ENCODE measurements at regions not wholly inside any gene's neighbourhood (a gene's known extent, or its start where the extent isn't known, plus 50 kb on each side); places are given as distances from the start of the nearest gene placed in this dataset.

GRCh38 chr7:142334236-142334635, 76.4 kb upstream of the PRSS58 start:
- no peak for DNase-seq (ENCODE audit: low read depth, low spot score)

GRCh38 chr7:142332421-142332820, 74.6 kb upstream of the PRSS58 start:
- no peak for DNase-seq (ENCODE audit: low read depth, low spot score)

- no peak for DNase-seq (ENCODE audit: low read depth, low spot score)
These were observed 74.1 kb upstream of the PRSS58 start for GRCh38 chr7:142331941-142332340.

GRCh38 chr7:142329062-142329790, 71.4 kb upstream of the PRSS58 start:
- no peak for DNase-seq (ENCODE audit: low read depth, low spot score)

GRCh38 chr7:142328551-142328950, 70.7 kb upstream of the PRSS58 start:
- no peak for DNase-seq (ENCODE audit: low read depth, low spot score)

GRCh38 chr7:142327628-142328405, 70.0 kb upstream of the PRSS58 start:
- no peak for DNase-seq (ENCODE audit: low read depth, low spot score)

- no peak for DNase-seq (ENCODE audit: low read depth, low spot score)
These were observed 65.8 kb upstream of the PRSS58 start for GRCh38 chr7:142323706-142324105.

- no peak for DNase-seq (ENCODE audit: low read depth, low spot score)
These were observed 63.5 kb upstream of the PRSS58 start for GRCh38 chr7:142321391-142321790.

- DNase-seq (ENCODE audit: low read depth, low spot score), result no peak
These were observed 63.0 kb upstream of the PRSS58 start for GRCh38 chr7:142320883-142321282.

GRCh38 chr7:142319970-142320369, 62.1 kb upstream of the PRSS58 start:
- DNase-seq (ENCODE audit: low read depth, low spot score), result no peak

- no peak for DNase-seq (ENCODE audit: low read depth, low spot score)
These were observed 56.4 kb upstream of the PRSS58 start for GRCh38 chr7:142314281-142314680.

GRCh38 chr7:142313528-142313927, 55.7 kb upstream of the PRSS58 start:
- DNase-seq (ENCODE audit: low read depth, low spot score), result no peak

GRCh38 chr7:142311876-142312275, 54.0 kb upstream of the PRSS58 start:
- no peak for DNase-seq (ENCODE audit: low read depth, low spot score)

GRCh38 chr7:142308918-142309317, 51.1 kb upstream of the PRSS58 start:
- DNase-seq (ENCODE audit: low read depth, low spot score), result no peak

GRCh38 chr7:142308326-142308725, 50.5 kb upstream of the PRSS58 start:
- no peak for DNase-seq (ENCODE audit: low read depth, low spot score)

All from activated naive CD8-positive, alpha-beta T cell treated with anti-CD3 and anti-CD28 coated beads, Interleukin-2, amount 50 U/mL, for 16 hours (primary cell).